ENCODE measurements at regions not wholly inside any gene's neighbourhood (a gene's known extent, or its start where the extent isn't known, plus 50 kb on each side); places are given as distances from the start of the nearest gene placed in this dataset.
A peak's percentile ranks its signal among the peaks of the same experiment; 100 is the strongest.

DNA sequence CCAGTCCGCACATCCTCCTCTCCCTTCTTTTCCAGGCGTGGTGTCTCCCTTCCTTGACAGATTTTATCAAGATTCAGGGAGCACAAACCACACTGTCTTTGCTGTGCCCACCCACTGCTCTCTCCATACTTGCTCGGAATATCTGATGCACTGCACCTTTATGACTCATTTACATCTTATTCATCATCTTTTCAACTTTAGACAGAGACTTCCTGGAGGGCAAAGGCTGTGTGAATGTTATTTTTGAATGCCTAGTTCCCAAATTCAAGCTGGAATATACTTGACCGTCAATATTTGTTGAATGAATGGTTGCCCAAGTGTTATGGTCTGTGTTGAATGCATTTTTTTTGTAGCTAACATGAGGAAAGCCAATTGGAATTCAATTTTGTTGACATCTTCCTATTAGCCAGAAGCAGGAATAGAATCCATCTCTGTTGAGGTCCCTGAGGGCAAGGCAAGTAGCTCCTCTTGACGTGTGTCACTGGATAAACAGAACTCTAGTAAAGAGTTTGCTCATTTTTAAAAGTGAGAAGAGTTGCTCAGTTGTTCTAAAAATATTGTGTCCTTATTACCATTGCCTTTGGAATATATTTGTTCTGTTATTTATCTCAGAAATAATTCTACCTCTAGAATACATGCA lies 95.0 kb downstream of the KLF6 start:
- DNase-seq, result no peak

- no peak for DNase-seq
Observed at GRCh38 chr10:3687510-3688081, 97.4 kb downstream of the KLF6 start.

- DNase-seq, result no peak
Observed at GRCh38 chr10:3685384-3685783, 99.6 kb downstream of the KLF6 start.

- no peak for DNase-seq
Observed at GRCh38 chr10:3684891-3685290, 100.1 kb downstream of the KLF6 start.

- no peak for DNase-seq
Observed at GRCh38 chr10:3683560-3683959, 101.4 kb downstream of the KLF6 start.

GRCh38 chr10:3682745-3683144 lies 102.3 kb downstream of the KLF6 start:
- DNase-seq, result no peak

- no peak for DNase-seq
Observed at GRCh38 chr10:3681642-3682554, 103.1 kb downstream of the KLF6 start.

DNA sequence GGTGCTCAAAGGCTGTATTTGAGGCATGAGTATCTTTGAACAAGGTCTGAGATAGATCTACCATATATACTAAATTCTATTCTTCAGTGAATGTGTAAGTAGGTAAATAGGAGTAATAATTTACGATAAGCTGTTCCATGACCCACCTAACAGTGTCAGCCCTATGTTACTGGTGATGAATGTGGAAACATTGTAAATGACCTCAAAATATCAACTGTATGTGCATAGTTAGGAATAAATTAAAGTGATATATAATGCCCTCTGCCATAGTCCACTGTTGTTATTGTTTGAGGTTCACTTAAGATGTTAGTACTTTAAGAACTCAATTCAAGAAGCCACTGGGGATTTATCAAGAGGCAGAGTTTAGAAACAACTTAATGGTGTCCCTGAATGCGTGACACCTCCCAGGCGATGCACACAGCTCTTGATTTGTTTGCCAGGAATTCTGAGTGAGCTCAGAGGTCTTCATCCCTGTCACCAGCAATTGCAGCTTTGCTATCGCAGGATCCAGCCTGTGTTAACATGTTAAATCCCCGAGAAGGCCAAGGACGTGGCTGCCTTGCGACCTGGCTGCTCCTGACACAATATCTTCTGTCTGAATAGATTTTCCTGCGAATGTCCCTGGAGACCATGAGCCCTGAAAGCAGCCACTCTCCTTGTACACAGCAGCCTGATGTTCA lies 104.9 kb downstream of the KLF6 start:
- no peak for DNase-seq

DNA sequence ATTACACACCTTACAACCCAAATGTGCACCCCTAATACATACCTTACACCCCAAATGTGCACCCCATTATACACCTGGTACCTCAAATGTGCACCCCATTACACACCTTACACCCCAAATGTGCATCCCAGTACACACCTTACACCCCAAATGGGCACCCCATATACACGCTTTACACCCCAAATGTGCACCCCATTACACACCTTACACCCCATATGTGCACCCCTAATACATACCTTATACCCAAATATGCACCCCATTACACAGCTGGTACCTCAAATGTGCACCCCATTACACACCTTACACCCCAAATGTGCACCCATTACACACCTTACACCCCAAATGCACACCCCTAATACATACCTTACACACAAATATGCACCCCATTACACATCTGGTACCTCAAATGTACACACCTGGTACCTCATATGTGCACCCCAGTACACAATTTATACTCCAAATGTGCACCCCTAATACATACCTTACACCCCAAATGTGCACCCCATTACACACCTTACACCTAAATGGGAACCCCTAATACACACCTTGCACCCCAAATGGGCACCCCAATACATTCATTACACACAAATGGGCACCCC lies 106.3 kb downstream of the KLF6 start:
- no peak for DNase-seq

GRCh38 chr10:3676564-3676963 lies 108.4 kb downstream of the KLF6 start:
- DNase-seq, result no peak

GRCh38 chr10:3672220-3672619 lies 112.8 kb downstream of the KLF6 start:
- no peak for DNase-seq

DNA sequence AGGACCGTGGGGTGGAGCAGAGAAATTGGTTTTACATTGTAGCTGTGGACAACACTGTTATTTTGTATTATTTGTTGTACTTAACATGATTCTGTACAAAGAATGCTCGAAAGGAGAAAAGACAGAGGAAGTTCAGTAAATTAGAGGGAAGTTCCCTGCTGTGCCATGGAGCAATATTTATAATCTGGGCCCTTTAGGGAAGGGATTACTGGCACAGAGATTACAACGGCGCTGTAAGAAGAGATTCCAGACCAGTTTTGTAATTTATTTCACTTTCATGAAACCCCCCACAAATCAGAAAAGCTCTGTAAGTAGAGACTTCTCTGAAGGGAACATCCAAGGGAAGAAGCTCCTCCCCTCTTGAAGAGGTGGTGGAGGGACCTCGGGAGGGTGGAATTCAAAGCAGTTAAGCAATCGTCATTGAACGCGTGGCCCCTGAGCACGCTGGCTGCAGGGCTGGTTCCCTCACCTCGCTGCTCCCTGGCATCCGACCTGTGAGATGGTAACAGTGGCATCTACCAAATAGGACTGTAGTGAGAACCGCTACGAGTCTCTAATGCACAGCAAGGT lies 113.5 kb downstream of the KLF6 start:
- no peak for DNase-seq

DNA sequence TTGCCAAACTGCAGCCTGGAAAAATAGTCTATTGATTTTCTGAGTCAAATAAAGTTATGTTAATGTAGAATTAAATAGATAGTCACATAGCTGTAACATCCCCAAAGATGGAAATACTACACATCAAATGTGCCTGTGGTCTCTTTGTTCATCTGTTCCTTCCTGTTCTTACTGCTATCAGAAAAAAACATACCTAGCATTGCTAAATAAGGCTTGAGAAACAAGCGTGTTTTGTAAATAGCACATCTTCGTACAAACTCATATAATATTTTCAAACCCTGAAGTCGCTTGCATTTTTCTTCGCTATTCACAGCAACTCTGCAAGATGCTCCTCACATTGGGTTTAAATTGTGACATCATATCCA lies 116.1 kb downstream of the KLF6 start:
- no peak for DNase-seq

DNA sequence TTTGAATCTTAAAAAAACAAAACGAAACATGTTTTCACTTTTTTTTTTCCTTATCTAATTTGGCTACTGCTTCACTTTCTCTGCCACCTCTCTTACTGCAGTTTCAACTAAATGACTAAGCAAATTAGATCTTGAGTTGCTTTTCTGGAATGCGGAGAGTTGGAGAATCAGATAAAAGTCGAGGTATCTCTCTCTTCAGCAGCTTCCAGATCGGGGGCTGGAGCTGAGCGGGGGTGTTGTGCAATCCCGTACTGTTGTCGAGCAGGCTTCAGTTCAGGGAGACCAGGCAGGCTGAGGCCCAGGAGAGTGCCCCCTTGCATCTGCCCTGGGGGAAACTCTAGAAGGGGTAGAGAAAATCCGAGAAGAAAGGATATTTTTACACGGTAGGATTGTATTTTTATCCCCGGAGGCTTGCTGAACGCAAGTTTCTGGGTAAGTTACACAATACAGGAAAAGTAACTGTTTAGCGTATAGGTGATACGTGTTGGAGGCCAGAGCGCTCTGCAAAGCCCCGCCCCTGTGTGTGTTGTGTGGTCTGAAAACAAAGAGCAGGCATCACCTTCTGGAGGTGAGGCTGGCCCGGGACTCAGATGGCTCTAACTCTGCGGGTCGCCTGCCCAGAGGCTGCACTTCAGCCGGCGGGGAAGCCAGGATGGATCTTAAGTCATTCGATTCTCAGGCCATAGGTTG lies 116.6 kb downstream of the KLF6 start:
- no peak for DNase-seq

DNA sequence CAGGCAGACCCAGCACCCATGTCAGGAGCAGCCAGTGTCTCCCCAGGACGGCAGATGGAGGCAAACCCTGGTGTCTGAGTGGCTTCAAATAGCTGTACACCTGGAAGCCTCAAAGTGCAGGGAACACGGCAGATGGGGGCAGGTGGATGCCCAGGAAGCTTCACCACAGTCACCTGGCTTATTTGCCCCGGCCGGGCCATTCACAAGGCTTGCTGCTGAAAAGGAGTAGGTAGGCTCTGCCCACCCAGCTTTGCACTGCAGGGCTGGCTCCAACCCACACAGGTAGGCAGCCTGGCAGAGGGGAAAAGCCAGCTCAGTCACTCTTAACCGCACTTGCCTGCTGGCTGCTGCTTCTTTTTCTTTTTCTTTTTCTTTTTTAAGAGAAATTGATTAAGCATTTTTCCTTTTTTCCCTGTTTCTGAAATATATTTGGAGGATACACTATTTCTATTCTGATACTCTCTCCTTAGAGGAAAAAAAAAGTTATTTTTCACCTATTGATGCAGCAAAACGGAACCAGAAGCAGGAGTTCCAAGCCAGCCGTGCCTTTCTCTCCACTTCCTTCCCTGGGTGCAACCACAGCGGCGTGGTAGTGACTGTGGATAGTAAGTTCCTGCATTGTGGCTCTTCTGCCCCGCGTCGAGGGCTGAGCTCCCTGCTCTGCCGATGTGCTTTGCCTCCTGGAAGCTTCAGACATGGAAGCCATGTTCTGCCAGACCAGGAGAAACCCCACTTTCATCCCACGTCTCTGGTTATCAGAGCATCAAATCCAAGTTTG lies 118.3 kb downstream of the KLF6 start:
- DNase-seq, result peak; percentile 15

- DNase-seq, result no peak
Observed at GRCh38 chr10:3665316-3665908, 119.6 kb downstream of the KLF6 start.

DNA sequence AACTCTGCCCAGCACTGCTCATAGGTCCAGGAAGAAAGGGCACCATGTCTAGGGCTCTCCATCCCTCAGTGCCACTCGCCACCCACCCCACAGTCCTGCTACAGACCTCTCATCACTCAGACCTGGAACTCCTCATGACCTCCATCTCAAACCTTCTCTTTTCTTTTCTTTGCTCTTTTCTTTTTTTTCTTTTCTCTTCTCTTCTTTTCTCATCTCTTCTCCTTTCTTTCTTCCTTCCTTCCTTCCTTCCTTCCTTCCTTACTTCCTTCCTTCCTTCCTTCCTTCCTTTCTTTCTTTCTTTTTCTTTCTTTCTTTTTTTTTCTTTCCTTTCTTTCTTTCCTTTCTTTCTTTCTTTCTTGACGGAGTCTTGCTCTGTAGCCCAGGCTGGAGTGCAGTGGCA lies 122.2 kb downstream of the KLF6 start:
- DNase-seq, result no peak

DNA sequence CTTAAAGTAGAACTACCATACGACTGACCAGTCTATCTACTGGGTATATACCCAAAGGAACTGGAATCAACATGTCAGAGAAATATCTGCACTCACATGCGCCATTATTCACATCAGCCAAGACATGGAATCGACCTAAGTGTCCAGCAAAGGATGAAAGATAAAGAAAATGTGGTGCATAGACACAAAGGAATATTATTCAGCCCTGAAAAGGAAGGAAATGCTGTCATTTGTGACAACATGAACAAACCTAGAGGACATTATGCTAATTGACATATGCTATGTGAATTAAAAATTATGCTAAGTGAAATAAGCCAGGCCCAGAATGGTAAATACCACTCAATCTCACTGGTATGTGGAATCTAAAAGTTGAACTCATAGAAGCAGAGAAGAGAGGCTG lies 123.7 kb downstream of the KLF6 start:
- DNase-seq, result no peak

- DNase-seq, result no peak
Observed at GRCh38 chr10:3660753-3661152, 124.3 kb downstream of the KLF6 start.

- no peak for DNase-seq
Observed at GRCh38 chr10:3659203-3659917, 125.6 kb downstream of the KLF6 start.

All from GF-D8 (cell line).